Stimulated activated naive B cell treated with anti-CD40 and anti-IgM and Interleukin-4, amounts not matched to agents 10 μg/mL and 1 μg/mL and 100 μg/mL, for 72 hours (primary cell): ENCODE measurements at regions not wholly inside any gene's neighbourhood (a gene's known extent, or its start where the extent isn't known, plus 50 kb on each side); places are given as distances from the start of the nearest gene placed in this dataset.
A peak's percentile ranks its signal among the peaks of the same experiment; 100 is the strongest.
"Not testable (repeated sequence)": the region's sequence is repeated elsewhere in the genome, so short reads cannot be mapped to it uniquely, and the experiment has no call there.

Source experiments
- ATAC-seq, 2 donors: fragments of 150-1000 bp; cut with Tn5 transposase; replicated peaks; 2 replicates each; pipeline ENCODE4 v1.10.0; 2021; ENCODE audit warnings: moderate library complexity in 1 of 2
- DNase-seq: peaks from one replicate; pipeline ENCODE4 v3.0.0; 2021
- H3K27ac Mint-ChIP-seq: one replicate; pipeline ENCODE4 v1.8.0; 2022; ENCODE audit warnings: mild to moderate bottlenecking, mixed read lengths
- H3K27me3 Mint-ChIP-seq, 2 donors: one replicate each; pipeline ENCODE4 v1.8.0; 2022; ENCODE audit warnings: mixed read lengths in 2 of 2
- H3K36me3 Mint-ChIP-seq, 2 donors: one replicate each; pipeline ENCODE4 v1.8.0; 2022; ENCODE audit warnings: mixed read lengths in 2 of 2, mild to moderate bottlenecking in 1 of 2
- H3K4me1 Mint-ChIP-seq, 2 donors: one replicate each; pipeline ENCODE4 v1.8.0; 2022; ENCODE audit warnings: mixed read lengths in 2 of 2, mild to moderate bottlenecking in 1 of 2
- H3K4me3 Mint-ChIP-seq, 2 donors: one replicate each; pipeline ENCODE4 v1.8.0; 2022; ENCODE audit warnings: mild to moderate bottlenecking in 2 of 2, mixed read lengths in 2 of 2, moderate library complexity in 1 of 2
- H3K9me3 Mint-ChIP-seq, 2 donors: one replicate each; pipeline ENCODE4 v1.8.0; 2022; ENCODE audit warnings: mixed read lengths in 2 of 2, mild to moderate bottlenecking in 1 of 2

GRCh38 chr9:78109075-78109474 is 77.5 kb upstream of the GNAQ start:
- H3K4me1 Mint-ChIP-seq = peaks cover 11 to 17% of the 10 kb centered on the region in 2 donors
- ATAC-seq = no peak

DNA sequence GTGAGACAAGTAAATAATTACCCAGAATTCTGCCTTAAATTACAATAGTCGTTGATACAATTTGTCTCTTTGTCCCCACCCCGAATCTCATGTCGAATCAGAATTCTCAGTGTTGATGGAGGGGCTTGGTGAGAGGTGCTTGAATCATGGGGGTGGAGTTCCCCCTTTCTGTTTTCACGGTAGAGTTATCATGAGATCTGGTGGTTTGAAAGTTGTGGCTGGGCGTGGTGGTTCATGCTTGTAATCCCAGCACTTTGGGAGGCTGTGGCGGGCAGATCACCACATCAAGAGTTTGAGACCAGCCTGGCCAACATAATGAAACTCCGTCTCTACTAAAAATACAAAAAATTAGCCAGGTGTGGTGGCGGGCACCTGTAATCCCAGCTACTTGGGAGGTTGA is 75.0 kb upstream of the GNAQ start:
- ATAC-seq, H3K27ac Mint-ChIP-seq: not testable (repeated sequence)

More at GRCh38 chr9:78109075-78109474, 77.5 kb upstream of the GNAQ start:
- DNase-seq = no peak
- Mint-ChIP-seq H3K4me3 (no peak overlapping the region), H3K27me3 (peaks cover 50 to 61% of the 10 kb centered on the region in 2 donors), H3K36me3 (peaks cover 2 to 18% of the 10 kb centered on the region in 2 donors), H3K9me3 (peaks cover 4 to 16% of the 10 kb centered on the region in 2 donors), H3K27ac (no peak overlapping the region)

GRCh38 chr9:78103971-78104433 is 72.4 kb upstream of the GNAQ start:
- peak overlapping the region; percentile 19 to 48 for H3K4me3 Mint-ChIP-seq
- peaks cover 4 to 11% of the 10 kb centered on the region in 2 donors for H3K9me3 Mint-ChIP-seq
- peaks cover 2 to 15% of the 10 kb centered on the region in 2 donors for H3K36me3 Mint-ChIP-seq
- peaks cover 45 to 48% of the 10 kb centered on the region in 2 donors for H3K27me3 Mint-ChIP-seq
- H3K27ac Mint-ChIP-seq = no peak overlapping the region
- peak; percentile 38 for DNase-seq
- peaks cover 17 to 24% of the 10 kb centered on the region in 2 donors for H3K4me1 Mint-ChIP-seq
- ATAC-seq = peak; percentile 96 to 97

More for the DNA sequence above, 75.0 kb upstream of the GNAQ start:
- H3K36me3 Mint-ChIP-seq = peaks cover 2 to 15% of the 10 kb centered on the region in 2 donors
- H3K27me3 Mint-ChIP-seq = peaks cover 40 to 54% of the 10 kb centered on the region in 2 donors
- not testable (repeated sequence) for DNase-seq, H3K4me3 Mint-ChIP-seq
- H3K9me3 Mint-ChIP-seq = peaks cover 4 to 11% of the 10 kb centered on the region in 2 donors
- peaks cover 17 to 24% of the 10 kb centered on the region in 2 donors for H3K4me1 Mint-ChIP-seq

GRCh38 chr9:78101247-78101646 is 69.6 kb upstream of the GNAQ start:
- no peak for DNase-seq

DNA sequence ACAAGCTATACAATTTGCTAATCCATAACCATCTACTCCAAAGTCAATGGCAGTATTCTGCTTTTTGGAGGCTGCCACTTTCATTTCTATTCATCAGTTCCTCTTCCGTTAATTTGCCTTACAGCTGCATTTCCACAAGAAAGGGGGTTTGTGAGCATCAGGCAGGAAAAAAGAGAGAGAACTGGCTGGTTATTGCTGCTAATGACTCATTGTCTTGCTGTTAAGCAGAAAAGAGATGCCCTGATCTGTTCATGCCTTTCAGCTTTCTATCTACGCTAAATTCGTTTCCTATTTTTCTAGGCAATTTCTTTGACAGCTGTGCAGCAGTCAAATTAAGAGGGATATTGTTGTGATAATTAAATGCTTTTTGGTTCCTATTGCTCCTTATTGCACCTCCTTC is 65.9 kb upstream of the GNAQ start:
- no peak overlapping the region for H3K27ac Mint-ChIP-seq
- no peaks in the 10 kb centered on the region for H3K9me3 Mint-ChIP-seq

More at GRCh38 chr9:78101247-78101646, 69.6 kb upstream of the GNAQ start:
- Mint-ChIP-seq H3K4me3 (no peak overlapping the region), H3K4me1 (peaks cover 20 to 33% of the 10 kb centered on the region in 2 donors), H3K27me3 (peaks cover 26 to 32% of the 10 kb centered on the region in 2 donors), H3K27ac (no peak overlapping the region), H3K9me3 (no peaks in the 10 kb centered on the region), H3K36me3 (no peaks in the 10 kb centered on the region)
- ATAC-seq = no peak

DNA sequence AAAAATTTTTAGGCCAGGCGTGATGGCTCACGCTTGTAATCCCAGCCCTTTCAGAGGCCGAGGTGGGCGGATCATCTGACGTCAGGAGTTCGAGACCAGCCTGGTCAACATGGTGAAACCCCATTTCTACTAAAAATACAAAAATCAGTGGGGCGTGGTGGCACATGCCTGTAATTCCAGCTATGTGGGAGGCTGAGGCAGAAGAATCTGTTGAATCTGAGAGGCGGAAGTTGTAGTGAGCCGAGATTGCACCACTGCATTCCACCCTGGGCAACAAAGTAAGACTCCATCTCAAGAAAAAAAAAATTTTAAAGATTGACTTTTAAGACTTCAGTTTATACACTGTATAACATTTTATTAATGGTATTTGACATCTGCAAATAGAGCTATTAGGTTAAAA is 60.1 kb upstream of the GNAQ start:
- no peaks in the 10 kb centered on the region for H3K4me1 Mint-ChIP-seq
- H3K27me3 Mint-ChIP-seq = peaks cover 11% of the 10 kb centered on the region in 2 donors
- no peak overlapping the region for H3K27ac Mint-ChIP-seq
- no peak for ATAC-seq
- no peak overlapping the region for H3K4me3 Mint-ChIP-seq
- peaks cover 0 to 6% of the 10 kb centered on the region in 2 donors for H3K9me3 Mint-ChIP-seq
- no peaks in the 10 kb centered on the region for H3K36me3 Mint-ChIP-seq
- DNase-seq = no peak

More for the DNA sequence above, 65.9 kb upstream of the GNAQ start:
- no peaks in the 10 kb centered on the region for H3K36me3 Mint-ChIP-seq
- H3K27me3 Mint-ChIP-seq = peaks cover 11 to 21% of the 10 kb centered on the region in 2 donors
- ATAC-seq = peak; percentile 77 to 84
- peak; percentile 4 for DNase-seq
- peaks cover 7 to 14% of the 10 kb centered on the region in 2 donors for H3K4me1 Mint-ChIP-seq
- H3K4me3 Mint-ChIP-seq = no peak overlapping the region

DNA sequence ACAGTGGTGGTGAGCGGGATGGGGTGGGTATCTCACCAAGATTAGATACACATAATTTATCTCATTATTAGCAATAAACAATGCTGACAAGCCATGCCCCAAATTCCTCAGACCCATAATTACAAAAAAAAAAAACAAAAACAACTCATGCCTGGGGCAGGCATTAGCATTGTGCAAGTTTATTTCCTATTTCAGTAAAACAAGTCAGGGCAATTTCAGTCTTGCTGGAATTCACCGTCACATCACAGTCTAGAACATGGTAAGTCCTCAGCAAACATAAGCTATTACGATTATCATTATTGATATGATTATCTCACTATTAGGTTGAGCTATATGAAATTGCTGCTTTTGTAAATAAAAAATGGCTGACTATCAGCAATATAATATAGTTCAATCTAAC is 57.5 kb upstream of the GNAQ start:
- DNase-seq = no peak

GRCh38 chr9:78088190-78088589 is 56.6 kb upstream of the GNAQ start:
- H3K4me3 Mint-ChIP-seq, DNase-seq, ATAC-seq, H3K36me3 Mint-ChIP-seq, H3K27ac Mint-ChIP-seq, H3K9me3 Mint-ChIP-seq, H3K4me1 Mint-ChIP-seq: not testable (repeated sequence)
- H3K27me3 Mint-ChIP-seq = peaks cover 8 to 13% of the 10 kb centered on the region in 2 donors

More for the DNA sequence above, 57.5 kb upstream of the GNAQ start:
- H3K27me3 Mint-ChIP-seq = peaks cover 8 to 15% of the 10 kb centered on the region in 2 donors
- H3K36me3 Mint-ChIP-seq = no peaks in the 10 kb centered on the region
- no peaks in the 10 kb centered on the region for H3K4me1 Mint-ChIP-seq
- ATAC-seq = no peak
- no peak overlapping the region for H3K4me3 Mint-ChIP-seq
- no peak overlapping the region for H3K27ac Mint-ChIP-seq
- H3K9me3 Mint-ChIP-seq = peaks cover 0 to 6% of the 10 kb centered on the region in 2 donors
